IMR-90 (cell line): ENCODE measurements at regions not wholly inside any gene's neighbourhood (a gene's known extent, or its start where the extent isn't known, plus 50 kb on each side); places are given as distances from the start of the nearest gene placed in this dataset.

Experiments used
- ATAC-seq: fragments of 200-7000 bp; cut with Tn5 transposase; 2 replicates; pipeline ENCODE4 v1.9.1; 2020; ENCODE audit warnings: low read depth, mild to moderate bottlenecking, moderate library complexity
- BruUV-seq: library from RNA; stranded (reverse); fragments of 400-500 nt; replicated peaks from 2 replicates; lab custom pipeline; 2021; lab: Mats Ljungman, UMichigan
- CTCF ChIA-PET: fragments of 300-600 bp; formaldehyde crosslinking; extraction: SDS; loops from one replicate; lab custom pipeline; 2021; ENCODE audit warnings: antibody characterized with exemption; lab: Yijun Ruan, JAX
- POLR2A ChIA-PET: fragments of 300-600 bp; sonication (Branson Sonifier 250); formaldehyde crosslinking; loops from one replicate; lab custom pipeline; 2022; ENCODE audit warnings: antibody characterized with exemption; ENCODE audit not compliant: unreplicated experiment; lab: Charles Lee
- DNase-seq: peaks from one replicate; pipeline ENCODE4 v3.0.0; 2013
- H2AFZ ChIP-seq: replicated peaks from 2 replicates; pipeline ENCODE3; 2013; ENCODE audit warnings: low read length, mild to moderate bottlenecking; ENCODE audit not compliant: poor library complexity
- H2AK5ac ChIP-seq: 2 replicates; pipeline ENCODE4 v1.6.1; 2013; ENCODE audit warnings: low read depth, low read length, inconsistent platforms
- H2AK9ac ChIP-seq: replicated peaks from 2 replicates; pipeline ENCODE3; 2013; ENCODE audit warnings: mild to moderate bottlenecking, low read depth, low read length, moderate library complexity; ENCODE audit not compliant: poor library complexity
- H2BK120ac ChIP-seq: 2 replicates; pipeline ENCODE4 v1.6.1; 2013; ENCODE audit warnings: low read depth, low read length, inconsistent platforms
- H2BK15ac ChIP-seq: 3 replicates; pipeline ENCODE4 v1.6.1; 2013; ENCODE audit warnings: low read depth, low read length, inconsistent platforms
- H2BK20ac ChIP-seq: 2 replicates; pipeline ENCODE4 v1.6.1; 2013; ENCODE audit warnings: low read depth, mild to moderate bottlenecking, inconsistent platforms, low read length, moderate library complexity
- H2BK5ac ChIP-seq: 2 replicates; pipeline ENCODE4 v1.6.1; 2013; ENCODE audit warnings: mild to moderate bottlenecking, low read depth, low read length, inconsistent platforms; ENCODE audit not compliant: poor library complexity, severe bottlenecking
- H3K14ac ChIP-seq: replicated peaks from 2 replicates; pipeline ENCODE4 v1.6.1; 2013; ENCODE audit warnings: low read depth, low read length, inconsistent platforms
- H3K18ac ChIP-seq: 2 replicates; pipeline ENCODE4 v1.6.1; 2013; ENCODE audit warnings: low read depth, low read length, control low read depth
- H3K23ac ChIP-seq: 2 replicates; pipeline ENCODE4 v1.6.1; 2013; ENCODE audit warnings: low read depth, low read length, inconsistent platforms
- H3K27ac ChIP-seq: 2 replicates; pipeline ENCODE4 v1.5.1; 2013; ENCODE audit warnings: mild to moderate bottlenecking, control low read depth, low read length; ENCODE audit not compliant: insufficient read depth
- H3K27me3 ChIP-seq: 2 replicates; pipeline ENCODE4 v1.6.1; 2013; ENCODE audit warnings: low read length; ENCODE audit not compliant: control insufficient read depth, insufficient read depth
- H3K36me3 ChIP-seq: 2 replicates; pipeline ENCODE4 v1.6.1; 2013; ENCODE audit warnings: low read length, mixed read lengths; ENCODE audit not compliant: control insufficient read depth, insufficient read depth
- H3K4ac ChIP-seq: 2 replicates; pipeline ENCODE4 v1.6.1; 2013; ENCODE audit warnings: low read depth, low read length, inconsistent platforms
- H3K4me1 ChIP-seq: 2 replicates; pipeline ENCODE4 v1.6.1; 2013; ENCODE audit warnings: low read length, mixed read lengths; ENCODE audit not compliant: control insufficient read depth, insufficient read depth
- H3K4me2 ChIP-seq: 2 replicates; pipeline ENCODE4 v1.6.1; 2013; ENCODE audit warnings: low read depth, mild to moderate bottlenecking, control low read depth, low read length, moderate library complexity
- H3K4me3 ChIP-seq: 2 replicates; pipeline ENCODE4 v1.5.1; 2013; ENCODE audit warnings: low read depth, mild to moderate bottlenecking, control low read depth, low read length, moderate library complexity; ENCODE audit not compliant: insufficient read depth
- H3K56ac ChIP-seq: 2 replicates; pipeline ENCODE4 v1.6.1; 2013; ENCODE audit warnings: low read length, inconsistent platforms; ENCODE audit not compliant: insufficient read depth; ENCODE audit errors: extremely low read depth
- H3K79me1 ChIP-seq, 2 experiments: 2 replicates each; pipeline ENCODE4 v1.6.1; 2013; ENCODE audit warnings: low read length in 2 of 2, inconsistent platforms in 1 of 2, low read depth in 1 of 2
- H3K9ac ChIP-seq: 2 replicates; pipeline ENCODE4 v1.6.1; 2013; ENCODE audit warnings: low read depth, low read length, control low read depth
- H3K9me1 ChIP-seq: 2 replicates; pipeline ENCODE4 v1.6.1; 2013; ENCODE audit warnings: low read length, inconsistent platforms; ENCODE audit not compliant: insufficient read depth
- H3K9me3 ChIP-seq: 2 replicates; pipeline ENCODE4 v1.6.1; 2013; ENCODE audit warnings: low read length; ENCODE audit not compliant: control insufficient read depth, insufficient read depth
- H4K20me1 ChIP-seq: 2 replicates; pipeline ENCODE4 v1.6.1; 2013; ENCODE audit warnings: low read length, inconsistent platforms; ENCODE audit not compliant: insufficient read depth
- H4K5ac ChIP-seq: 2 replicates; pipeline ENCODE4 v1.6.1; 2013; ENCODE audit warnings: mild to moderate bottlenecking, low read depth, low read length, control low read depth
- H4K8ac ChIP-seq, 2 experiments: 2 replicates each; pipeline ENCODE4 v1.6.1; 2013; ENCODE audit warnings: low read depth in 2 of 2, low read length in 2 of 2, control low read depth in 1 of 2, inconsistent platforms in 1 of 2
- H4K91ac ChIP-seq: 2 replicates; pipeline ENCODE4 v1.6.1; 2013; ENCODE audit warnings: low read depth, low read length, inconsistent platforms; ENCODE audit not compliant: insufficient read depth
- BHLHE40 ChIP-seq: fragments of 150-350 bp; IDR thresholded peaks from 2 replicates; pipeline ENCODE4 v1.6.1; 2016; ENCODE audit warnings: mild to moderate bottlenecking, low read depth, low read length
- CEBPB ChIP-seq: IDR thresholded peaks from 2 replicates; pipeline ENCODE4 v1.6.1; 2012; ENCODE audit warnings: low read depth, low read length, improper control_type of control experiment
- CHD1 ChIP-seq: IDR thresholded peaks from 2 replicates; pipeline ENCODE4 v1.6.1; 2012; ENCODE audit warnings: low read depth, low read length, improper control_type of control experiment
- CTCF ChIP-seq: conservative IDR thresholded peaks from 2 replicates; pipeline ENCODE4 v1.5.1; 2012; ENCODE audit warnings: mild to moderate bottlenecking, low read depth, low read length, improper control_type of control experiment
- ELK1 ChIP-seq: fragments of 150-350 bp; IDR thresholded peaks from 2 replicates; pipeline ENCODE4 v1.6.1; 2016; ENCODE audit warnings: low read depth, mild to moderate bottlenecking, low read length, moderate library complexity, borderline replicate concordance
- FOS ChIP-seq: fragments of 150-350 bp; IDR thresholded peaks from 2 replicates; pipeline ENCODE4 v1.6.1; 2016; ENCODE audit warnings: low read depth, low read length
- MAFK ChIP-seq: IDR thresholded peaks from 2 replicates; pipeline ENCODE4 v1.6.1; 2012; ENCODE audit warnings: low read depth, low read length, improper control_type of control experiment
- MAZ ChIP-seq: IDR thresholded peaks from 2 replicates; pipeline ENCODE4 v1.6.1; 2012; ENCODE audit warnings: low read depth, mild to moderate bottlenecking, low read length, improper control_type of control experiment, moderate library complexity, borderline replicate concordance
- MXI1 ChIP-seq: IDR thresholded peaks from 2 replicates; pipeline ENCODE4 v1.6.1; 2012; ENCODE audit warnings: low read depth, mild to moderate bottlenecking, low read length, moderate library complexity, borderline replicate concordance
- POLR2A ChIP-seq: IDR thresholded peaks from 2 replicates; pipeline ENCODE4 v1.6.1; 2012; ENCODE audit warnings: mild to moderate bottlenecking, low read depth, low read length
- RCOR1 ChIP-seq: IDR thresholded peaks from 2 replicates; pipeline ENCODE4 v1.6.1; 2012; ENCODE audit warnings: mild to moderate bottlenecking, low read length, improper control_type of control experiment; ENCODE audit not compliant: insufficient replicate concordance
- SMC3 ChIP-seq: fragments of 150-350 bp; IDR thresholded peaks from 2 replicates; pipeline ENCODE4 v1.6.1; 2016; ENCODE audit warnings: low read depth, mild to moderate bottlenecking, antibody characterized with exemption, low read length, moderate library complexity
- WGBS, 2 experiments: methylation state at CpG; one replicate each; pipeline versions ENCODE4 v1.1.5 to v1.1.7; 2013; ENCODE audit warnings: missing lambda C conversion rate in 2 of 2; ENCODE audit not compliant: insufficient read length in 1 of 2; ENCODE audit errors: extremely low coverage in 2 of 2; 5-methylcytosine and 5-hydroxymethylcytosine counted together
- dilution Hi-C: fragments of 300-500 bp; cut with HindIII; formaldehyde crosslinking; loops from one replicate; pipeline ENCODE4 v1.14.3; 2018; ENCODE audit warnings: low sequenced_read_pairs; ENCODE audit not compliant: unreplicated experiment
- in situ Hi-C: fragments of 300-500 bp; cut with MboI; formaldehyde crosslinking; loops from 3 replicates; pipeline ENCODE4 v1.14.3; 2019; ENCODE audit warnings: low sequenced_read_pairs, inconsistent platforms, mixed read lengths
- intact Hi-C: fragments of 100-400 bp; cut with micrococcal nuclease; formaldehyde crosslinking; loops from 2 replicates; pipeline ENCODE4 v1.10.0; 2022

- H4K20me1 ChIP-seq, result no peaks in the 10 kb centered on the region; the same call in 1 of the 2 replicates
- no peak overlapping the region for H3K56ac ChIP-seq
- H2BK20ac ChIP-seq, result no peak overlapping the region
- peaks cover 5% of the 10 kb centered on the region; the same call in 1 of the 2 replicates for H3K4me1 ChIP-seq
- no peak overlapping the region for H4K5ac ChIP-seq
- no peak overlapping the region for H3K14ac ChIP-seq
- in situ Hi-C loops (loop anchor here (5.0 kb wide), 1 partner anchor 428 kb away; no protein-coding TSS in a partner anchor), dilution Hi-C loops (no loop called here), intact Hi-C loops (loop anchor here (1.0 to 10.0 kb wide), 4 partner anchors 284 to 520 kb away; no protein-coding TSS in a partner anchor)
- TF ChIP-seq BHLHE40 (no peak), SMC3 (no peak), POLR2A (no peak), MAZ (no peak), ELK1 (no peak), CHD1 (no peak), FOS (no peak), MXI1 (no peak), RCOR1 (no peak), CTCF (no peak), MAFK (no peak), CEBPB (no peak)
- H3K27ac ChIP-seq, result no peak overlapping the region
- no peak overlapping the region for H4K8ac ChIP-seq
- ATAC-seq (no peak), DNase-seq (no peak)
- no peak overlapping the region for H2AFZ ChIP-seq
- no peak overlapping the region for H2BK120ac ChIP-seq
- no peak overlapping the region for H3K4ac ChIP-seq
- no peak overlapping the region for H3K18ac ChIP-seq
- no peak overlapping the region for H3K4me2 ChIP-seq
- no peak overlapping the region for H3K23ac ChIP-seq
- peaks cover 6% of the 10 kb centered on the region for H3K27me3 ChIP-seq
- ChIA-PET CTCF (interaction anchor here (0.6 kb wide), 1 partner anchor 13 kb away, joined by 3 read pairs; no protein-coding TSS in a partner anchor), POLR2A (no interaction called here)
- no peaks in the 10 kb centered on the region for H3K9me3 ChIP-seq
- H2AK5ac ChIP-seq, result no peak overlapping the region
- no peak overlapping the region for H3K9ac ChIP-seq
- no peaks in the 10 kb centered on the region for H3K79me1 ChIP-seq
- no CpG with 5 or more reads among the region's 6 CpGs for WGBS, 2 experiments
- H3K9me1 ChIP-seq, result peaks cover 10% of the 10 kb centered on the region
- no peak overlapping the region for H2BK15ac ChIP-seq
- no peak overlapping the region for H2BK5ac ChIP-seq
- H2AK9ac ChIP-seq, result no peak overlapping the region
- BruUV-seq, result no TSS peak
- no peak overlapping the region; the same call in 1 of the 2 replicates for H4K91ac ChIP-seq
- H3K4me3 ChIP-seq, result no peak overlapping the region
- H3K36me3 ChIP-seq, result no peaks in the 10 kb centered on the region
These were observed 374.3 kb downstream of the C12orf75 start for GRCh38 chr12:105704787-105705186.
